ENCODE measurements at regions not wholly inside any gene's neighbourhood (a gene's known extent, or its start where the extent isn't known, plus 50 kb on each side); places are given as distances from the start of the nearest gene placed in this dataset.

GRCh38 chr6:104183816-104184435 lies 675.8 kb downstream of the HACE1 start:
- no peaks in the 10 kb centered on the region for H3K36me3 Mint-ChIP-seq (ENCODE audit: low read depth)
- H3K27ac Mint-ChIP-seq = no peak overlapping the region
- no peak overlapping the region for H3K4me3 Mint-ChIP-seq
- CTCF ChIA-PET = no interaction called here
- H3K27me3 Mint-ChIP-seq (ENCODE audit: low read depth) = no peaks in the 10 kb centered on the region
- no peaks in the 10 kb centered on the region for H3K9me3 Mint-ChIP-seq
- no peak for DNase-seq
- no peaks in the 10 kb centered on the region for H3K4me1 Mint-ChIP-seq (ENCODE audit: low read depth)
- intact Hi-C loops (cut with micrococcal nuclease) = no loop called here

DNA sequence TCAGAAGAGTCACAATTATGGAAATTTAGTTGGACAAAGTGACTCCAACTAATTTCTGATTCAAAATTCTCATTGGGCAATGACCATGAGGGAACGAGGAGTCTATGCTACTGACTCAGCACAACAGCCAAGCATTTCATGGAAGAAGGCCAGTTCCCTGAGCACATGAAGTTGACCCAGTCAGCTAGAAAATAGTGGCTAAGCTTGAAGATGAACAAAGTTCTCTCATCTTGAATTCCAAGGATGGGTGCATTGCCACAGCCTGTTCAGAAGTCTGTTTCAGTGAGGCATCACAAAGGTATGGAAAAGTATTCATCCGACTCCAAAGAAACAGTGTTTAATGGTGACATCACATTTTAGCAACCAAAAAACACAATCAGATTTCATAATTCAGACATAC lies 676.9 kb downstream of the HACE1 start:
- DNase-seq = no peak
- Mint-ChIP-seq H3K36me3 (ENCODE audit: low read depth) (no peaks in the 10 kb centered on the region), H3K27ac (no peak overlapping the region), H3K9me3 (no peaks in the 10 kb centered on the region), H3K27me3 (ENCODE audit: low read depth) (no peaks in the 10 kb centered on the region), H3K4me1 (ENCODE audit: low read depth) (no peaks in the 10 kb centered on the region), H3K4me3 (no peak overlapping the region)
- CTCF ChIA-PET = no interaction called here
- intact Hi-C loops (cut with micrococcal nuclease) = no loop called here

GRCh38 chr6:104173668-104174067 lies 686.1 kb downstream of the HACE1 start:
- Mint-ChIP-seq H3K9me3 (no peaks in the 10 kb centered on the region), H3K27ac (no peak overlapping the region), H3K4me3 (no peak overlapping the region), H3K27me3 (ENCODE audit: low read depth) (peaks cover 3% of the 10 kb centered on the region), H3K4me1 (ENCODE audit: low read depth) (no peaks in the 10 kb centered on the region), H3K36me3 (ENCODE audit: low read depth) (no peaks in the 10 kb centered on the region)
- DNase-seq = no peak
- intact Hi-C loops (cut with micrococcal nuclease) = no loop called here
- CTCF ChIA-PET = no interaction called here

DNA sequence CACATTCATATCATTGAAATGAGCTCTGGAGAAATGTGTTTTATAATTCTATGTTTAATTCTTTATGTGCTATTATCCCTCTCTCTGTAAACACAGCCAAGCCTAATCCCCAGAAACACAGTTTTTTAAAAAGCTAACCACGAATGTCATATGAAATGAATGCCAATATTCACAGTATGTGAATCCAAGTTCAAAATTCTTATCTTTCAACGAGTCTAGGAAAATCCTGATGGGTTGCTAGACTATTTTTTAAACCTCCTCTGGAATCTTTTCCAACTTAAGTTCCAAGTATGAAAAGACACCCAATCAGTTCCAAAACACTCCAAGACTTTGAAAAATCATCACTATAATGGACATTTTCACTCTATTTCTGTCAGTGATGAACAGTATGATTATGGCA lies 689.3 kb downstream of the HACE1 start:
- Mint-ChIP-seq H3K4me3 (no peak overlapping the region), H3K27ac (no peak overlapping the region), H3K9me3 (peaks cover 5% of the 10 kb centered on the region), H3K36me3 (ENCODE audit: low read depth) (no peaks in the 10 kb centered on the region), H3K4me1 (ENCODE audit: low read depth) (no peaks in the 10 kb centered on the region), H3K27me3 (ENCODE audit: low read depth) (peaks cover 3% of the 10 kb centered on the region)
- intact Hi-C loops (cut with micrococcal nuclease) = no loop called here
- DNase-seq = no peak
- CTCF ChIA-PET = no interaction called here

- no peaks in the 10 kb centered on the region for H3K36me3 Mint-ChIP-seq (ENCODE audit: low read depth)
- H3K9me3 Mint-ChIP-seq = peaks cover 5% of the 10 kb centered on the region
- no peak overlapping the region for H3K4me3 Mint-ChIP-seq
- intact Hi-C loops (cut with micrococcal nuclease) = no loop called here
- CTCF ChIA-PET = no interaction called here
- DNase-seq = no peak
- H3K4me1 Mint-ChIP-seq (ENCODE audit: low read depth) = no peaks in the 10 kb centered on the region
- H3K27me3 Mint-ChIP-seq (ENCODE audit: low read depth) = peaks cover 3% of the 10 kb centered on the region
- H3K27ac Mint-ChIP-seq = no peak overlapping the region
Measured at GRCh38 chr6:104166055-104166668, 693.6 kb downstream of the HACE1 start.

GRCh38 chr6:104162036-104162669 lies 697.6 kb downstream of the HACE1 start:
- Mint-ChIP-seq H3K9me3 (peaks cover 5% of the 10 kb centered on the region), H3K4me1 (ENCODE audit: low read depth) (no peaks in the 10 kb centered on the region), H3K27me3 (ENCODE audit: low read depth) (no peaks in the 10 kb centered on the region), H3K36me3 (ENCODE audit: low read depth) (no peaks in the 10 kb centered on the region), H3K27ac (no peak overlapping the region), H3K4me3 (no peak overlapping the region)
- intact Hi-C loops (cut with micrococcal nuclease) = no loop called here
- CTCF ChIA-PET = no interaction called here
- no peak for DNase-seq

- CTCF ChIA-PET = no interaction called here
- H3K9me3 Mint-ChIP-seq = no peaks in the 10 kb centered on the region
- no peak overlapping the region for H3K4me3 Mint-ChIP-seq
- H3K27ac Mint-ChIP-seq = no peak overlapping the region
- H3K4me1 Mint-ChIP-seq (ENCODE audit: low read depth) = no peaks in the 10 kb centered on the region
- no peaks in the 10 kb centered on the region for H3K36me3 Mint-ChIP-seq (ENCODE audit: low read depth)
- intact Hi-C loops (cut with micrococcal nuclease) = no loop called here
- DNase-seq = no peak
- no peaks in the 10 kb centered on the region for H3K27me3 Mint-ChIP-seq (ENCODE audit: low read depth)
Measured at GRCh38 chr6:104159045-104159618, 700.6 kb downstream of the HACE1 start.

- no peaks in the 10 kb centered on the region for H3K4me1 Mint-ChIP-seq (ENCODE audit: low read depth)
- CTCF ChIA-PET = no interaction called here
- H3K27me3 Mint-ChIP-seq (ENCODE audit: low read depth) = no peaks in the 10 kb centered on the region
- no peak overlapping the region for H3K4me3 Mint-ChIP-seq
- no peak for DNase-seq
- H3K36me3 Mint-ChIP-seq (ENCODE audit: low read depth) = no peaks in the 10 kb centered on the region
- intact Hi-C loops (cut with micrococcal nuclease) = no loop called here
- H3K27ac Mint-ChIP-seq = no peak overlapping the region
- H3K9me3 Mint-ChIP-seq = peaks cover 2% of the 10 kb centered on the region
Measured at GRCh38 chr6:104143757-104144156, 716.0 kb downstream of the HACE1 start.

DNA sequence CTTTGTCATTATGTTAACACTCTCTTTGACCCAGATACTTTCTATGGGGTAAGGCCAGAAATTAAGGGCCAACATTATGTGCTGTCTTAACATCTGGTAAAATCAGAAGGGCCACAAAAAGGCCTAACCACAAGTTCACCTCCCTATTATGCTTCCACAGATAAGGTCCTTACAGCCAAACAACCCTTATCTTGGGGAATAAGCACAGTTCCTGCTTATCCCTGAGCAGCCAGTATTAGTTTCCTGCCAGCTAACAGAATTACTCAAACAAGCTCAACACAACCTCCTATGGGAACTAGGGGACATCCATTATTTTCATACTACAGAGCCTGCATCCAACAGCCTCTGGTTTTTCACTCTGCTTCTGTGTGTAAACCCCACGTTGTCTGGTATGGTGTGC lies 724.8 kb downstream of the HACE1 start:
- Mint-ChIP-seq H3K4me1 (ENCODE audit: low read depth) (no peaks in the 10 kb centered on the region), H3K27me3 (ENCODE audit: low read depth) (no peaks in the 10 kb centered on the region), H3K9me3 (peaks cover 3% of the 10 kb centered on the region)

DNA sequence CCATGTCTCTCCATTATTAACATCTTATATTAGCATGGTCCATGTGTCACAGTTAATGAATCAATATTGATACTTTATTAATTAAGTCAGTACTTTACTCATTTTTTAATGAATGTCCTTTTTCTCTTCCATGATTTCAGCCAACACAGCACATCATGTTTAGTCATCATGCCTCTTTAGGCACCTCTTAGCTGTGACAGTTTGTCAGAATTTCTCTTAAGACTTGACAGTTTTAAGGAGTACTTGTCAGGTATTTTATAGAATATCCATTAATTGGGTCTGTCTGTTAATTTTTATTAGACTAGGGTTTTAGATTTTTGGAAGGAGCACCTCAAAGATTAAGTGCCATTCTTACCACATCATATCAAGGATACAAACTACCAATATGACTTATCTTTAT lies 729.4 kb downstream of the HACE1 start:
- no peaks in the 10 kb centered on the region for H3K9me3 Mint-ChIP-seq
- DNase-seq = no peak
- no peak overlapping the region for H3K4me3 Mint-ChIP-seq
- H3K4me1 Mint-ChIP-seq (ENCODE audit: low read depth) = no peaks in the 10 kb centered on the region
- no peaks in the 10 kb centered on the region for H3K36me3 Mint-ChIP-seq (ENCODE audit: low read depth)
- no peak overlapping the region for H3K27ac Mint-ChIP-seq
- CTCF ChIA-PET = no interaction called here
- H3K27me3 Mint-ChIP-seq (ENCODE audit: low read depth) = no peaks in the 10 kb centered on the region
- intact Hi-C loops (cut with micrococcal nuclease) = no loop called here

More for the DNA sequence above, 724.8 kb downstream of the HACE1 start:
- DNase-seq = no peak
- Mint-ChIP-seq H3K4me3 (no peak overlapping the region), H3K27ac (no peak overlapping the region), H3K36me3 (ENCODE audit: low read depth) (no peaks in the 10 kb centered on the region)
- intact Hi-C loops (cut with micrococcal nuclease) = no loop called here
- CTCF ChIA-PET = no interaction called here

GRCh38 chr6:104126315-104127005 lies 733.3 kb downstream of the HACE1 start:
- intact Hi-C loops (cut with micrococcal nuclease) = no loop called here
- no peaks in the 10 kb centered on the region for H3K4me1 Mint-ChIP-seq (ENCODE audit: low read depth)
- no peak overlapping the region for H3K27ac Mint-ChIP-seq
- no peak overlapping the region for H3K4me3 Mint-ChIP-seq
- no peaks in the 10 kb centered on the region for H3K27me3 Mint-ChIP-seq (ENCODE audit: low read depth)
- H3K9me3 Mint-ChIP-seq = peaks cover 5% of the 10 kb centered on the region
- CTCF ChIA-PET = no interaction called here
- H3K36me3 Mint-ChIP-seq (ENCODE audit: low read depth) = no peaks in the 10 kb centered on the region
- DNase-seq = no peak

- intact Hi-C loops (cut with micrococcal nuclease) = no loop called here
- Mint-ChIP-seq H3K4me1 (ENCODE audit: low read depth) (no peaks in the 10 kb centered on the region), H3K36me3 (ENCODE audit: low read depth) (no peaks in the 10 kb centered on the region), H3K4me3 (no peak overlapping the region), H3K9me3 (peaks cover 14% of the 10 kb centered on the region), H3K27ac (no peak overlapping the region), H3K27me3 (ENCODE audit: low read depth) (no peaks in the 10 kb centered on the region)
- CTCF ChIA-PET = no interaction called here
- DNase-seq = no peak
Measured at GRCh38 chr6:104123227-104123626, 736.5 kb downstream of the HACE1 start.
